ENCODE measurements at regions not wholly inside any gene's neighbourhood (a gene's known extent, or its start where the extent isn't known, plus 50 kb on each side); places are given as distances from the start of the nearest gene placed in this dataset.

GRCh38 chr2:71976685-71977084 lies 171.0 kb downstream of the CYP26B1 start:
- no peak for TF ChIP-seq POLR2A (conservative IDR thresholded peaks at IDR 0.05)
- ChIA-PET POLR2A (interaction anchor here (0.7 kb wide), 2 partner anchors 13 to 76 kb away, joined by 3 read pairs; no protein-coding TSS in a partner anchor), CTCF (ENCODE audit: low intra/inter-chr PET ratio) (no interaction called here)
- Histone ChIP-seq H4K20me1 (replicated peaks; ENCODE audit: control insufficient read depth, insufficient read depth, low read length) (no peaks in the 10 kb centered on the region), H3K4me1 (replicated peaks in 1 of 2; ENCODE audit: control insufficient read depth in 2 of 2, insufficient read depth in 2 of 2, low read length in 2 of 2) (no peaks in the 10 kb centered on the region), H3K9me3 (replicated peaks; ENCODE audit: control insufficient read depth, insufficient read depth, low read depth, low read length) (no peaks in the 10 kb centered on the region), H3K4me2 (ENCODE audit: insufficient read depth, low read length) (no peak overlapping the region), H3K27me3 (ENCODE audit: control insufficient read depth in 2 of 2, insufficient read depth in 2 of 2, low read length in 2 of 2) (no peaks in the 10 kb centered on the region), H2AFZ (ENCODE audit: low read depth, low read length) (no peak overlapping the region), H3K9ac (ENCODE audit: insufficient read depth in 1 of 2, low read depth in 2 of 2, low read length in 2 of 2) (no peak overlapping the region), H3K27ac (ENCODE audit: extremely low read depth, low read depth, low read length) (no peak overlapping the region), H3K36me3 (ENCODE audit: control insufficient read depth, insufficient read depth, low read length) (no peaks in the 10 kb centered on the region), H3K4me3 (no peak overlapping the region), H3K9me1 (ENCODE audit: control insufficient read depth, insufficient read depth, low read length) (no peaks in the 10 kb centered on the region), H3K79me2 (ENCODE audit: control insufficient read depth, insufficient read depth, low read length) (no peaks in the 10 kb centered on the region)
- 0% methylated on average over 1 of the region's 1 CpG for WGBS (ENCODE audit: insufficient coverage, low coverage, missing lambda C conversion rate)
- DNase-seq (ENCODE audit: extremely low read depth in 1 of 4, low spot score in 3 of 4) (no peak), ATAC-seq (no peak), FAIRE-seq (no peak)
- intact Hi-C loops (cut with micrococcal nuclease) = no loop called here
- no TSS peak for BruUV-seq (replicated peaks)
- in situ Hi-C loops (cut with MboI) = no loop called here

GRCh38 chr2:71974846-71975245 lies 172.8 kb downstream of the CYP26B1 start:
- ChIA-PET CTCF (ENCODE audit: low intra/inter-chr PET ratio) (no interaction called here), POLR2A (interaction anchor here (1.0 kb wide), 1 partner anchor 9 kb away, joined by 3 read pairs; no protein-coding TSS in a partner anchor)
- intact Hi-C loops (cut with micrococcal nuclease) (no loop called here), in situ Hi-C loops (cut with MboI) (no loop called here)
- DNase-seq (ENCODE audit: extremely low read depth in 1 of 4, low spot score in 3 of 4) (no peak), FAIRE-seq (no peak), ATAC-seq (no peak)
- H4K20me1 ChIP-seq (replicated peaks; ENCODE audit: control insufficient read depth, insufficient read depth, low read length) = no peaks in the 10 kb centered on the region
- H3K27me3 ChIP-seq (ENCODE audit: control insufficient read depth in 2 of 2, insufficient read depth in 2 of 2, low read length in 2 of 2) = no peaks in the 10 kb centered on the region
- H3K4me3 ChIP-seq = no peak overlapping the region
- BruUV-seq (replicated peaks) = no TSS peak
- H3K79me2 ChIP-seq (ENCODE audit: control insufficient read depth, insufficient read depth, low read length) = no peaks in the 10 kb centered on the region
- no peaks in the 10 kb centered on the region; a peak in 1 of 5 replicates for H3K4me1 ChIP-seq (replicated peaks in 1 of 2; ENCODE audit: control insufficient read depth in 2 of 2, insufficient read depth in 2 of 2, low read length in 2 of 2)
- no peaks in the 10 kb centered on the region for H3K36me3 ChIP-seq (ENCODE audit: control insufficient read depth, insufficient read depth, low read length)
- no peak for TF ChIP-seq CHCHD3 (CRISPR knock-in tag; IDR thresholded peaks at IDR 0.05)
- no peaks in the 10 kb centered on the region for H3K9me1 ChIP-seq (ENCODE audit: control insufficient read depth, insufficient read depth, low read length)
- no peak overlapping the region for H3K4me2 ChIP-seq (ENCODE audit: insufficient read depth, low read length)
- H3K27ac ChIP-seq (ENCODE audit: extremely low read depth, low read depth, low read length) = no peak overlapping the region
- H3K9ac ChIP-seq (ENCODE audit: insufficient read depth in 1 of 2, low read depth in 2 of 2, low read length in 2 of 2) = no peak overlapping the region
- no peaks in the 10 kb centered on the region for H3K9me3 ChIP-seq (replicated peaks; ENCODE audit: control insufficient read depth, insufficient read depth, low read depth, low read length)
- H2AFZ ChIP-seq (ENCODE audit: low read depth, low read length) = no peak overlapping the region

All from K562 (cell line).